ENCODE measurements at regions not wholly inside any gene's neighbourhood (a gene's known extent, or its start where the extent isn't known, plus 50 kb on each side); places are given as distances from the start of the nearest gene placed in this dataset.

- DNase-seq (ENCODE audit: low read depth), result no peak
- no peak for TF ChIP-seq CTCF (IDR thresholded peaks at IDR 0.05; ENCODE audit: low read depth, low read length, missing control alignments)
- no peak overlapping the region for H3K4me3 ChIP-seq (ENCODE audit: low read depth, low read length)
Measured at GRCh38 chr14:34137001-34137745, 186.3 kb upstream of the EGLN3 start.

- TF ChIP-seq CTCF (IDR thresholded peaks at IDR 0.05; ENCODE audit: low read depth, low read length, missing control alignments), result no peak
- H3K4me3 ChIP-seq (ENCODE audit: low read depth, low read length), result no peak overlapping the region
- no peak for DNase-seq (ENCODE audit: low read depth)
Measured at GRCh38 chr14:34135492-34135891, 184.6 kb upstream of the EGLN3 start.

GRCh38 chr14:34134484-34134883 lies 183.6 kb upstream of the EGLN3 start:
- no peak for TF ChIP-seq CTCF (IDR thresholded peaks at IDR 0.05; ENCODE audit: low read depth, low read length, missing control alignments)
- H3K4me3 ChIP-seq (ENCODE audit: low read depth, low read length), result no peak overlapping the region
- no peak for DNase-seq (ENCODE audit: low read depth)

- no peak overlapping the region for H3K4me3 ChIP-seq (ENCODE audit: low read depth, low read length)
- TF ChIP-seq CTCF (IDR thresholded peaks at IDR 0.05; ENCODE audit: low read depth, low read length, missing control alignments), result no peak
- no peak for DNase-seq (ENCODE audit: low read depth)
Measured at GRCh38 chr14:34129927-34130552, 179.2 kb upstream of the EGLN3 start.

- no peak for DNase-seq (ENCODE audit: low read depth)
- H3K4me3 ChIP-seq (ENCODE audit: low read depth, low read length), result no peak overlapping the region
- TF ChIP-seq CTCF (IDR thresholded peaks at IDR 0.05; ENCODE audit: low read depth, low read length, missing control alignments), result no peak
Measured at GRCh38 chr14:34128665-34129064, 177.8 kb upstream of the EGLN3 start.

GRCh38 chr14:34126586-34126985 lies 175.7 kb upstream of the EGLN3 start:
- TF ChIP-seq CTCF (IDR thresholded peaks at IDR 0.05; ENCODE audit: low read depth, low read length, missing control alignments), result no peak
- DNase-seq (ENCODE audit: low read depth), result no peak

GRCh38 chr14:34124585-34124984 lies 173.7 kb upstream of the EGLN3 start:
- DNase-seq (ENCODE audit: low read depth), result no peak
- no peak overlapping the region for H3K4me3 ChIP-seq (ENCODE audit: low read depth, low read length)
- no peak for TF ChIP-seq CTCF (IDR thresholded peaks at IDR 0.05; ENCODE audit: low read depth, low read length, missing control alignments)

More at GRCh38 chr14:34126586-34126985, 175.7 kb upstream of the EGLN3 start:
- H3K4me3 ChIP-seq (ENCODE audit: low read depth, low read length), result no peak overlapping the region

Data from GM12864 (cell line).